Fibroblast of lung (primary cell): ENCODE measurements at regions not wholly inside any gene's neighbourhood (a gene's known extent, or its start where the extent isn't known, plus 50 kb on each side); places are given as distances from the start of the nearest gene placed in this dataset.

ENCODE experiments used
- EZH2 ChIP-seq: IDR thresholded peaks from 2 replicates; pipeline ENCODE4 v1.5.1; 2012; ENCODE audit warnings: low read length, control low read depth, mild to moderate bottlenecking; ENCODE audit errors: missing control alignments
- TF ChIP-seq, protein P1 (sequence below), 2 donors: IDR thresholded peaks in 1 of 2; conservative IDR thresholded peaks in 1 of 2; 1 replicate in 1 of 2; 2 replicates in 1 of 2; pipeline ENCODE4 v1.5.1; 2011 to 2012; ENCODE audit warnings: low read length in 2 of 2, control low read depth in 1 of 2, inconsistent platforms in 1 of 2, low read depth in 1 of 2, mild to moderate bottlenecking in 1 of 2

- TF ChIP-seq, protein P1, sequence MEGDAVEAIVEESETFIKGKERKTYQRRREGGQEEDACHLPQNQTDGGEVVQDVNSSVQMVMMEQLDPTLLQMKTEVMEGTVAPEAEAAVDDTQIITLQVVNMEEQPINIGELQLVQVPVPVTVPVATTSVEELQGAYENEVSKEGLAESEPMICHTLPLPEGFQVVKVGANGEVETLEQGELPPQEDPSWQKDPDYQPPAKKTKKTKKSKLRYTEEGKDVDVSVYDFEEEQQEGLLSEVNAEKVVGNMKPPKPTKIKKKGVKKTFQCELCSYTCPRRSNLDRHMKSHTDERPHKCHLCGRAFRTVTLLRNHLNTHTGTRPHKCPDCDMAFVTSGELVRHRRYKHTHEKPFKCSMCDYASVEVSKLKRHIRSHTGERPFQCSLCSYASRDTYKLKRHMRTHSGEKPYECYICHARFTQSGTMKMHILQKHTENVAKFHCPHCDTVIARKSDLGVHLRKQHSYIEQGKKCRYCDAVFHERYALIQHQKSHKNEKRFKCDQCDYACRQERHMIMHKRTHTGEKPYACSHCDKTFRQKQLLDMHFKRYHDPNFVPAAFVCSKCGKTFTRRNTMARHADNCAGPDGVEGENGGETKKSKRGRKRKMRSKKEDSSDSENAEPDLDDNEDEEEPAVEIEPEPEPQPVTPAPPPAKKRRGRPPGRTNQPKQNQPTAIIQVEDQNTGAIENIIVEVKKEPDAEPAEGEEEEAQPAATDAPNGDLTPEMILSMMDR (conservative IDR thresholded peaks at IDR 0.05 in 1 of 2, IDR thresholded peaks at IDR 0.05 in 1 of 2; ENCODE audit: low read depth in 1 of 2, low read length in 2 of 2), result no peak
- TF ChIP-seq EZH2, result no peak
Observed at GRCh38 chr14:27371868-27372267, 774.0 kb upstream of the NOVA1 start.
